ENCODE measurements at regions not wholly inside any gene's neighbourhood (a gene's known extent, or its start where the extent isn't known, plus 50 kb on each side); places are given as distances from the start of the nearest gene placed in this dataset.

GRCh38 chr4:89618151-89618550 is 218.8 kb downstream of the SNCA start:
- TF ChIP-seq SP1 (IDR thresholded peaks at IDR 0.05) (no peak), ARNT (IDR thresholded peaks at IDR 0.05) (no peak), BHLHE40 (IDR thresholded peaks at IDR 0.05; ENCODE audit: borderline replicate concordance) (no peak), ZNF384 (IDR thresholded peaks at IDR 0.05) (no peak), L3MBTL2 (conservative IDR thresholded peaks at IDR 0.05) (no peak)
